B cell (primary cell): ENCODE measurements at regions not wholly inside any gene's neighbourhood (a gene's known extent, or its start where the extent isn't known, plus 50 kb on each side); places are given as distances from the start of the nearest gene placed in this dataset.

ENCODE experiments used
- ATAC-seq: fragments of 200-7000 bp; cut with Tn5 transposase; one replicate; pipeline ENCODE4 v1.10.0; 2021; ENCODE audit warnings: low read depth, mild to moderate bottlenecking, moderate number of reproducible peaks, moderate library complexity
- CTCF ChIA-PET: fragments of 350-600 bp; sonication (Branson Sonifier 250); formaldehyde crosslinking; loops from one replicate; lab custom pipeline; 2021; ENCODE audit warnings: antibody characterized with exemption, inconsistent platforms; lab: Charles Lee
- POLR2A ChIA-PET: fragments of 350-600 bp; sonication (Branson Sonifier 250); formaldehyde crosslinking; loops from one replicate; lab custom pipeline; 2021; ENCODE audit warnings: antibody characterized with exemption; lab: Charles Lee
- DNase-seq: peaks from one replicate; pipeline ENCODE4 v3.0.0; 2013
- H2AFZ ChIP-seq: 2 replicates; pipeline ENCODE4 v1.6.1; 2012; ENCODE audit warnings: mild to moderate bottlenecking, low read depth, low read length; ENCODE audit not compliant: insufficient read depth, poor library complexity, severe bottlenecking
- H3K27ac ChIP-seq, 2 donors: 1 replicate in 1 of 2; 2 replicates in 1 of 2; pipeline ENCODE4 v1.5.1; 2012 to 2013; ENCODE audit warnings: low read length in 2 of 2, mild to moderate bottlenecking in 2 of 2, moderate library complexity in 1 of 2
- H3K27me3 ChIP-seq, 4 experiments: fragments of 200-600 bp in 1 of 4; sonication (generic) in 1 of 4; replicated peaks in 1 of 4; 1 replicate in 2 of 4; 2 replicates in 2 of 4; pipeline versions ENCODE4 v1.6.1 to v1.7.0; 2013 to 2016; ENCODE audit warnings: low read length in 3 of 4, mild to moderate bottlenecking in 2 of 4, mixed read lengths in 1 of 4, moderate library complexity in 1 of 4; ENCODE audit not compliant: insufficient read depth in 4 of 4, control insufficient read depth in 3 of 4; ENCODE audit errors: control extremely low read depth in 1 of 4
- H3K36me3 ChIP-seq, 2 experiments: replicated peaks in 1 of 2; 1 replicate in 1 of 2; 2 replicates in 1 of 2; pipeline versions ENCODE4 v1.6.1 to v1.7.1; 2013; ENCODE audit warnings: low read length in 1 of 2; ENCODE audit not compliant: insufficient read depth in 2 of 2, control insufficient read depth in 1 of 2; ENCODE audit errors: control extremely low read depth in 1 of 2, extremely low read depth in 1 of 2
- H3K4me1 ChIP-seq, 2 donors: fragments of 200-600 bp in 1 of 2; sonication (generic) in 1 of 2; 1 replicate in 1 of 2; 2 replicates in 1 of 2; pipeline versions ENCODE4 v1.5.1 to v1.6.1; 2013 to 2017; ENCODE audit warnings: low read length in 2 of 2; ENCODE audit not compliant: control insufficient read depth in 2 of 2, insufficient read depth in 2 of 2
- H3K4me2 ChIP-seq: replicated peaks from 2 replicates; pipeline ENCODE3; 2012; ENCODE audit warnings: mild to moderate bottlenecking, low read depth, low read length; ENCODE audit not compliant: poor library complexity, severe bottlenecking
- H3K4me3 ChIP-seq, 5 experiments: fragments of 200-600 bp in 1 of 5; sonication (generic) in 1 of 5; 1 replicate in 3 of 5; 2 replicates in 2 of 5; pipeline versions ENCODE4 v1.5.1 to v1.7.0; 2011 to 2016; ENCODE audit warnings: low read length in 4 of 5, mild to moderate bottlenecking in 4 of 5, low read depth in 2 of 5, control low read depth in 1 of 5, moderate library complexity in 1 of 5; ENCODE audit not compliant: insufficient read depth in 1 of 5; ENCODE audit errors: control extremely low read depth in 1 of 5, extremely low read depth in 1 of 5
- H3K79me2 ChIP-seq: fragments of 200-600 bp; sonication (generic); one replicate; pipeline ENCODE4 v1.6.0; 2016; ENCODE audit warnings: low read length; ENCODE audit not compliant: control insufficient read depth, insufficient read depth
- H3K9ac ChIP-seq: fragments of 200-600 bp; sonication (generic); 2 replicates; pipeline ENCODE4 v1.6.1; 2017; ENCODE audit warnings: mild to moderate bottlenecking, low read length, moderate library complexity
- H3K9me3 ChIP-seq, 3 donors: one replicate each; pipeline versions ENCODE4 v1.6.1 to v1.7.1; 2013; ENCODE audit warnings: low read length in 2 of 3; ENCODE audit not compliant: control insufficient read depth in 2 of 3, insufficient read depth in 1 of 3; ENCODE audit errors: control extremely low read depth in 1 of 3
- H4K20me1 ChIP-seq: 2 replicates; pipeline ENCODE4 v1.6.0; 2012; ENCODE audit warnings: mild to moderate bottlenecking, low read length; ENCODE audit not compliant: insufficient read depth, control insufficient read depth, poor library complexity, severe bottlenecking
- H3K27ac Mint-ChIP-seq: one replicate; pipeline ENCODE4 v1.8.0; 2021; ENCODE audit warnings: mixed read lengths
- H3K27me3 Mint-ChIP-seq: one replicate; pipeline ENCODE4 v1.8.0; 2021; ENCODE audit warnings: mixed read lengths
- H3K4me1 Mint-ChIP-seq: one replicate; pipeline ENCODE4 v1.8.0; 2021; ENCODE audit warnings: mixed read lengths
- H3K4me3 Mint-ChIP-seq: one replicate; pipeline ENCODE4 v1.8.0; 2021; ENCODE audit warnings: mixed read lengths
- H3K9me3 Mint-ChIP-seq: one replicate; pipeline ENCODE4 v1.8.0; 2022; ENCODE audit warnings: mixed read lengths; ENCODE audit not compliant: insufficient read depth
- CTCF ChIP-seq: fragments of 200-600 bp; IDR thresholded peaks from one replicate; pipeline ENCODE4 v1.8.0; 2022; ENCODE audit warnings: antibody characterized with exemption, mild to moderate bottlenecking
- EZH2 ChIP-seq: IDR thresholded peaks from 2 replicates; pipeline ENCODE4 v1.6.1; 2012; ENCODE audit warnings: borderline replicate concordance, low read depth, mild to moderate bottlenecking, moderate library complexity, low read length; ENCODE audit not compliant: insufficient read depth, poor library complexity, severe bottlenecking
- WGBS: methylation state at CpG from one replicate; pipeline ENCODE4 v1.1.5; 2013; ENCODE audit warnings: missing lambda C conversion rate; ENCODE audit not compliant: insufficient coverage; 5-methylcytosine and 5-hydroxymethylcytosine counted together
- intact Hi-C: fragments of 100-400 bp; cut with micrococcal nuclease; formaldehyde crosslinking; loops from one replicate; pipeline ENCODE4 v1.10.0; 2022

- 94% methylated on average over 3 of the region's 7 CpGs for WGBS
- Histone ChIP-seq H3K79me2 (no peaks in the 10 kb centered on the region), H4K20me1 (no peaks in the 10 kb centered on the region), H3K9ac (no peak overlapping the region), H3K4me1 (no peaks in the 10 kb centered on the region), H3K27ac (no peak overlapping the region), H3K36me3 (no peaks in the 10 kb centered on the region), H2AFZ (no peak overlapping the region), H3K4me2 (no peak overlapping the region), H3K9me3 (no peaks in the 10 kb centered on the region), H3K4me3 (no peak overlapping the region), H3K27me3 (peaks cover 0 to 8% (median 0%) of the 10 kb centered on the region in 4 experiments)
- no peak for DNase-seq
- intact Hi-C loops = no loop called here
- H3K4me3 Mint-ChIP-seq = no peak overlapping the region
- H3K9me3 Mint-ChIP-seq = no peaks in the 10 kb centered on the region
- TF ChIP-seq CTCF = no peak
- no peak for TF ChIP-seq EZH2
- ATAC-seq = no peak
- POLR2A ChIA-PET = no interaction called here
- peaks cover 4% of the 10 kb centered on the region for H3K4me1 Mint-ChIP-seq
- no peaks in the 10 kb centered on the region for H3K27me3 Mint-ChIP-seq
- CTCF ChIA-PET = no interaction called here
- H3K27ac Mint-ChIP-seq = no peak overlapping the region
Measured at GRCh38 chr14:65853407-65853955, 441.0 kb downstream of the FUT8 start.

GRCh38 chr14:65854215-65854614 lies 441.7 kb downstream of the FUT8 start:
- no peak for DNase-seq
- Histone ChIP-seq H3K9ac (no peak overlapping the region), H4K20me1 (no peaks in the 10 kb centered on the region), H3K4me3 (no peak overlapping the region), H3K79me2 (no peaks in the 10 kb centered on the region), H2AFZ (no peak overlapping the region), H3K27me3 (peaks cover 0 to 8% (median 0%) of the 10 kb centered on the region in 4 experiments), H3K36me3 (no peaks in the 10 kb centered on the region), H3K9me3 (no peaks in the 10 kb centered on the region), H3K4me1 (no peaks in the 10 kb centered on the region), H3K4me2 (no peak overlapping the region), H3K27ac (no peak overlapping the region)
- no peak for TF ChIP-seq CTCF
- 95% methylated on average over 4 of the region's 6 CpGs for WGBS
- ChIA-PET CTCF (no interaction called here), POLR2A (no interaction called here)
- ATAC-seq = no peak
- intact Hi-C loops = no loop called here
- Mint-ChIP-seq H3K27ac (no peak overlapping the region), H3K4me3 (no peak overlapping the region), H3K9me3 (no peaks in the 10 kb centered on the region), H3K4me1 (peaks cover 4% of the 10 kb centered on the region), H3K27me3 (peaks cover 1% of the 10 kb centered on the region)
